ENCODE measurements at regions not wholly inside any gene's neighbourhood (a gene's known extent, or its start where the extent isn't known, plus 50 kb on each side); places are given as distances from the start of the nearest gene placed in this dataset.
"Not testable (repeated sequence)": the region's sequence is repeated elsewhere in the genome, so short reads cannot be mapped to it uniquely, and the experiment has no call there.

GRCh38 chr6:16033214-16033613 lies 95.7 kb upstream of the MYLIP start:
- no peak overlapping the region for H3K4me3 ChIP-seq (ENCODE audit: low read depth, low read length)
- TF ChIP-seq CTCF (IDR thresholded peaks at IDR 0.05; ENCODE audit: insufficient read depth, low read length), result no peak

GRCh38 chr6:16031278-16031981 lies 97.5 kb upstream of the MYLIP start:
- no peak overlapping the region for H3K4me3 ChIP-seq (ENCODE audit: low read depth, low read length)
- DNase-seq (ENCODE audit: low read depth), result no peak
- TF ChIP-seq CTCF (IDR thresholded peaks at IDR 0.05; ENCODE audit: insufficient read depth, low read length), result no peak

More at GRCh38 chr6:16033214-16033613, 95.7 kb upstream of the MYLIP start:
- DNase-seq (ENCODE audit: low read depth), result no peak

- no peak for DNase-seq (ENCODE audit: low read depth)
- TF ChIP-seq CTCF (IDR thresholded peaks at IDR 0.05; ENCODE audit: insufficient read depth, low read length), result no peak
Measured at GRCh38 chr6:16028966-16029365, 99.9 kb upstream of the MYLIP start.

DNA sequence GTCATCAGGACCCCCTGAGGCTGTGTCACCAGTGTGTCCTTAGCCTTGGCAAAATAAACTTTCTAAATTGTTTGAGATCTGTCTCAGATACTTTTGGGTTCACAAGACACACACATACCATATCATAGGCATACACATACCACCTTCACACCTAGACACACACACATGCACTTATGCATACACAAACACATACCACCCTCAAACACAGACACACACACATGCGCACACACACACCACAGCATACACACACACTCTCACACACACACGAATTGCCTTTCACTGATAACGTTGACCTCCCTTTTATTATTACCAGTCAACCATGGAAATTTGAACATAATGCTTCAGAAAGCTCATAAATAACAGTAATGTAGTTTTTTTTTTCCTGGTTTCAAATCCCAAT lies 108.6 kb upstream of the MYLIP start:
- no peak for DNase-seq (ENCODE audit: low read depth)
- no peak for TF ChIP-seq CTCF (IDR thresholded peaks at IDR 0.05; ENCODE audit: insufficient read depth, low read length)
- H3K4me3 ChIP-seq (ENCODE audit: low read depth, low read length), result no peak overlapping the region

More at GRCh38 chr6:16028966-16029365, 99.9 kb upstream of the MYLIP start:
- no peak overlapping the region for H3K4me3 ChIP-seq (ENCODE audit: low read depth, low read length)

GRCh38 chr6:16019462-16019861 lies 109.4 kb upstream of the MYLIP start:
- no peak for TF ChIP-seq CTCF (IDR thresholded peaks at IDR 0.05; ENCODE audit: insufficient read depth, low read length)
- no peak for DNase-seq (ENCODE audit: low read depth)
- H3K4me3 ChIP-seq (ENCODE audit: low read depth, low read length), result no peak overlapping the region

DNA sequence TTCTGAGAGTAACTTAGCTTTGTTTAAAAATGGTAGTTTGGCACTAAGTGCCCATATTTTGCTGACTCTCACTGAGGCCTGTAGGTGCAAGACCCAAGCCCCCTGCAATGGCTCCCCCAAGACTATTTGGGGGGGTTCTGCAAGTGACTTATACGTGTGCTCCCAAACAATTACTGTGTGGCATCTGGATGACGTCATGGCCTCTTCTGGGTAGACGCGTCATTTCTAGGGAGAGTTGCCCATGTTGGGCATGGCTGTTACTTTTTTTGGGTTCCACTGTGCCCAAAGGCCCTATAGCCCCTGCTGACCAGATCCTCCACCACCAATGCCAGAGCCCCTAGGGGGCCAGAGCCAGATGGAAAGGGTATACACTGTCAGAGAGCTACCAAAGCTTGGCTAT lies 110.3 kb upstream of the MYLIP start:
- DNase-seq (ENCODE audit: low read depth), result no peak
- no peak overlapping the region for H3K4me3 ChIP-seq (ENCODE audit: low read depth, low read length)
- TF ChIP-seq CTCF (IDR thresholded peaks at IDR 0.05; ENCODE audit: insufficient read depth, low read length), result no peak

DNA sequence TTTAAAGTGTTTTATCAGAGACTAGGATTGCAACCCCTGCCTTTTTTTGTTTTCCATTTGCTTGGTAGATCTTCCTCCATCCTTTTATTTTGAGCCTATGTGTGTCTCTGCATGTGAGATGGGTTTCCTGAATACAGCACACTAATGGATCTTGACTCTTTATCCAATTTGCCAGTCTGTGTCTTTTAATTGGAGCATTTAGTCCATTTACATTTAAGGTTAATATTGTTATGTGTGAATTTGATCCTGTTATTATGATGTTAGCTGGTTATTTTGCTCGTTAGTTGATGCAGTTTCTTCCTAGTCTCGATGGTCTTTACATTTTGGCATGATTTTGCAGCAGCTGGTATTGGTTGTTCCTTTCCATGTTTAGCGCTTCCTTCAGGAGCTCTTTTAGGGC lies 114.6 kb upstream of the MYLIP start:
- H3K4me3 ChIP-seq (ENCODE audit: low read depth, low read length), result not testable (repeated sequence)

More for the DNA sequence above, 114.6 kb upstream of the MYLIP start:
- DNase-seq (ENCODE audit: low read depth), result not testable (repeated sequence)

All from fibroblast of the aortic adventitia (primary cell).